HFFc6 (cell line): ENCODE measurements at regions not wholly inside any gene's neighbourhood (a gene's known extent, or its start where the extent isn't known, plus 50 kb on each side); places are given as distances from the start of the nearest gene placed in this dataset.

Source experiments
- DNase-seq: peaks from one replicate; pipeline ENCODE4 v3.0.0-alpha.2; 2018
- H3K27ac Mint-ChIP-seq: 2 replicates; pipeline ENCODE4 v1.8.0; 2020; ENCODE audit warnings: mild to moderate bottlenecking, mixed read lengths
- H3K27me3 Mint-ChIP-seq: 2 replicates; pipeline ENCODE4 v1.8.0; 2021; ENCODE audit warnings: mild to moderate bottlenecking, moderate library complexity, mixed read lengths; ENCODE audit not compliant: insufficient read depth
- H3K36me3 Mint-ChIP-seq: 2 replicates; pipeline ENCODE4 v1.8.0; 2021; ENCODE audit warnings: low read depth, mixed read lengths
- H3K4me1 Mint-ChIP-seq: 2 replicates; pipeline ENCODE4 v1.8.0; 2020; ENCODE audit warnings: low read depth, mixed read lengths
- H3K4me3 Mint-ChIP-seq: 2 replicates; pipeline ENCODE4 v1.8.0; 2020; ENCODE audit warnings: mild to moderate bottlenecking, moderate library complexity, mixed read lengths
- H3K9me3 Mint-ChIP-seq: 2 replicates; pipeline ENCODE4 v1.8.0; 2020; ENCODE audit warnings: mild to moderate bottlenecking, mixed read lengths
- TF ChIP-seq, protein P1 (sequence below): fragments of 200-600 bp; sonication (generic); IDR thresholded peaks from 2 replicates; pipeline ENCODE4 v1.5.0; 2021; ENCODE audit warnings: antibody characterized with exemption, mild to moderate bottlenecking

DNA sequence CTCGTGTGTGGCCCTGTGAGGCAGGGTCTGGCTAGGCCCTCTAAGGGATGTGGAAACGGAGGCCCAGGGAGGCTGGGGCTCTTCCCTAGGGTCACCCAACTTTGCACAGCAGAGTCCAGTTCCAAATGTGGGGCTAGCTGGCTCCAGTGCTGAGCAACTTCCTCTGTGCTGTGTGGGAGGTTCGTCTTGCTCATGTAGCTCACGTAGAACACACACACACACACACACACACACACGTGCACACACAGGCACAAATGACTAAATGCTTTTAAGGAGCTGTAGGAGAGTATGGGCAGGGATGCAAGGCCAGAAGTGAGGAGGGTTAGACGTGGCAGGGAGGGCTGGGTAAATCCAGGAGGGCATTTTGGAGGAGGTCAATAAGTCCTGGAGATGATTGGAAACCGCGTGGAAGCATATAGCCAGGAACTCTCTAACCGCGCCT is 213.8 kb downstream of the RPLP1 start:
- Mint-ChIP-seq H3K4me1 (no peaks in the 10 kb centered on the region), H3K36me3 (no peaks in the 10 kb centered on the region), H3K9me3 (no peaks in the 10 kb centered on the region), H3K4me3 (no peak overlapping the region), H3K27ac (no peak overlapping the region), H3K27me3 (peaks cover 20% of the 10 kb centered on the region)
- TF ChIP-seq, protein P1, sequence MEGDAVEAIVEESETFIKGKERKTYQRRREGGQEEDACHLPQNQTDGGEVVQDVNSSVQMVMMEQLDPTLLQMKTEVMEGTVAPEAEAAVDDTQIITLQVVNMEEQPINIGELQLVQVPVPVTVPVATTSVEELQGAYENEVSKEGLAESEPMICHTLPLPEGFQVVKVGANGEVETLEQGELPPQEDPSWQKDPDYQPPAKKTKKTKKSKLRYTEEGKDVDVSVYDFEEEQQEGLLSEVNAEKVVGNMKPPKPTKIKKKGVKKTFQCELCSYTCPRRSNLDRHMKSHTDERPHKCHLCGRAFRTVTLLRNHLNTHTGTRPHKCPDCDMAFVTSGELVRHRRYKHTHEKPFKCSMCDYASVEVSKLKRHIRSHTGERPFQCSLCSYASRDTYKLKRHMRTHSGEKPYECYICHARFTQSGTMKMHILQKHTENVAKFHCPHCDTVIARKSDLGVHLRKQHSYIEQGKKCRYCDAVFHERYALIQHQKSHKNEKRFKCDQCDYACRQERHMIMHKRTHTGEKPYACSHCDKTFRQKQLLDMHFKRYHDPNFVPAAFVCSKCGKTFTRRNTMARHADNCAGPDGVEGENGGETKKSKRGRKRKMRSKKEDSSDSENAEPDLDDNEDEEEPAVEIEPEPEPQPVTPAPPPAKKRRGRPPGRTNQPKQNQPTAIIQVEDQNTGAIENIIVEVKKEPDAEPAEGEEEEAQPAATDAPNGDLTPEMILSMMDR: no peak
- peak; percentile 13 for DNase-seq

DNA sequence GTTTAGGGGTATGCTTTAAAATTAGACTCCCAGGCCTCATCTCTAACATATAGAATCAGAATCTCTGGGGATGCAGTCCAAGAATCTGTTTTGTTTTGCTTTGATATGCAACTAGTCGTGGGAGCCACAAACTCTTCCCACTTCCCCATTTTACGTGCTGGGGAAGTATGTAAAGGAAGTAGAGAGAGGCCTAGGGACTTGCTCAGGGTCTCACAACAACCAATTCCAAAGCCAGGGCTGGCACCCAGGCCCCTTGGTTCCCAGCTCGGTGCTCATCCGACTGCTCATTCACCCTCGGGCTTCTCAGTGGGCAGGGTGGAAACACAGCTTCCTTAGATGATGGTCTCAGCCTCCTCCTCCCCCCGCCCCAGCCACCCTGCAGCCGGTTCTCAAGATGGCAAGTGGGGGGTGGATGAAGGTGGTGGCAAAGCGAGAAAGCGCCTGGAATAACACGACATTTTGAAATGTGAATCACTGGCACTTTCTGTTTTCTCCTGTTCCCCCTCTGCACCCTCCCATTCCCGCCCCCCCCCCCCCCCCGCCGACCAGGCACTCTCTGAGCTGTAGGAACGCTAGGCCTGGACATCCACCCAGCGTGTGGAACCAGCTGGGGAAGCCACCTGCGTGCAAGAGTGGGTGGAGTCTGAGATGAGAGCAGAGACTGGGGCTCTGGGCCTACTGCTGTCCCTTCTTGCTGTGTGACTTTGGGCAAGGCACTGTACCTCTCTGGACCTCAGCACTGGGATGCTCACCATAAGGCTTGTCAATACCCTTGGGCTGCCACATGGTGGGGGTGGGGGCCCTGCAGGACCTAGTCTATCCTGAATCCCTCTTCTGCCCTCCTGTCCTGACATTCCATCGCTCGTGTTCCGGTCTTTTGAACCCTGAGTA is 214.5 kb downstream of the RPLP1 start:
- peaks cover 28% of the 10 kb centered on the region for H3K27me3 Mint-ChIP-seq
- no peaks in the 10 kb centered on the region for H3K36me3 Mint-ChIP-seq
- no peak for DNase-seq
- TF ChIP-seq, protein P1: no peak
- H3K4me3 Mint-ChIP-seq: no peak overlapping the region
- no peak overlapping the region for H3K27ac Mint-ChIP-seq
- no peaks in the 10 kb centered on the region for H3K9me3 Mint-ChIP-seq
- no peaks in the 10 kb centered on the region for H3K4me1 Mint-ChIP-seq

DNA sequence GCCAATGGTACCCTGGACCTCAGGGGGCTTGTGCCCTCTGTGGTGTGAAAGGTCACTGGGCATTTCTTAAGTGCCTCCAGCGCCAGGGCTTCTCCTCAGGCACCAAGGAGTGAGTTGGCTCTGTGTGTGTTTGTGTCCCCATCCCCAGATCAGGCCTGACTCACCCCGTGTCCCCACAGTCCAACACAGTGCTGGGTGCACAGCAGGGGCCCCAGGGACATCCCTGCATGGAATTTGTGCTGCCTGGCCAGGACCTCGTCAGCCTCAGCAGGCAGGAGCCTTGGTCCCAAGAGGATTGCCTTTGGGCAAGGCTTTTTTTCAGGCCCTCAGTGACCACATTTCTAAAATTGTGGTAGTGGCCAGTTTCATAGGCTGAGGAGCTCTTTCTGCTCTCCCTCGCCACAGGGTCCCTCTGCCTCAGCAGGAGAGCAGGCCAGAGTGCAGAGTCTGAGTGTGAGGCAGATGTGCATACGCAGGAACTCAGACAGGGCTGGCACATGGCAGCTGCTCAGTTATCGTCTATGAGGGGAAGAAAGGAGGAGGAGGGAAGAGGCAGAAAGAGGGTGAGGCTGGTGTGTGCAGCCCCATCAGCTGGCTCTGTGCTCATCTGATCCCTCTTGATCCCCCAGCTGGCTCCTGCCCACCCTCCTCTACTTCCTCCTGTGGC is 215.6 kb downstream of the RPLP1 start:
- Mint-ChIP-seq H3K36me3 (no peaks in the 10 kb centered on the region), H3K4me3 (no peak overlapping the region), H3K9me3 (no peaks in the 10 kb centered on the region), H3K4me1 (no peaks in the 10 kb centered on the region), H3K27me3 (peaks cover 29% of the 10 kb centered on the region), H3K27ac (no peak overlapping the region)
- DNase-seq: no peak
- TF ChIP-seq, protein P1: no peak

DNA sequence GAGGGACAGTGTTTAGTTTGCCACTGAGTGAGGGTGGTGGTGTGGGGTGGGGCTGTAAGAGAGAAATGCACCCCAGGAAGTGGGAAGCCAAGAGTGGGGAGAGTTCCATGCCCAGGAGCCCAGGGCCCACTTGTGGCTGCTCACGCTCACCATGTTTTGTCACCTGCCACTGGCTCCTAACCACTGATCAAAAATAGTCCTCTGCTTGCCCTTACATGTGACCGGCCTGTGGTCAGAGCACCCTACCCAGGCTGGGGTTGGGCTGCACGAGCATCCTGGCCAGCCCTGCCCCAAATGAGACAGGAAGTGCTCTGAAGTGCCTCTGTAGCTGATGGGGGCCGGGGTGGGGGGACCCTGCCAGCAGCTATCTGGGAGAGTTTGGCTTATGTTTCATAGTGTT is 216.3 kb downstream of the RPLP1 start:
- TF ChIP-seq, protein P1: no peak
- Mint-ChIP-seq H3K9me3 (no peaks in the 10 kb centered on the region), H3K27me3 (peaks cover 34% of the 10 kb centered on the region), H3K4me1 (no peaks in the 10 kb centered on the region), H3K4me3 (no peak overlapping the region), H3K36me3 (no peaks in the 10 kb centered on the region), H3K27ac (no peak overlapping the region)
- DNase-seq: no peak

DNA sequence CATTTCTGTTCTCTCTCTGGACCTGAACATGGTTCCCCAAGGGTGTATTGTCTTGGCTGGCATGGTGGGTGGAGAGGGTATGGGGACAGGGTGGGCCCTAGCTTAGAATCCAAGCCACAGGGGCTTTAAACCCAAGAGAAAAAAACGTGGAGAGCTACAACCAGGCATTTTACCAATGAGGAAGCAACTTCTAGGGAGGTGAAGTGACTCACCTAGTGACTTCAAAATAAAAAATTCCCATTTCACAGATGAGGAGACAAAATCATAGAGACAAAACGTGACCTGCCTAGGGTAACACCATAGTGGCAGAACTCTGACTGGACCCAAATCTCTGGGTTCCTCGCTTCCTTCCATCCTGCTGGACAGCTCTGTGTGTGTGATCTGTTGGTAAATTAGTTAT is 216.8 kb downstream of the RPLP1 start:
- Mint-ChIP-seq H3K27me3 (peaks cover 37% of the 10 kb centered on the region), H3K4me3 (no peak overlapping the region), H3K9me3 (no peaks in the 10 kb centered on the region), H3K36me3 (no peaks in the 10 kb centered on the region), H3K27ac (no peak overlapping the region), H3K4me1 (no peaks in the 10 kb centered on the region)
- TF ChIP-seq, protein P1: no peak
- DNase-seq: no peak
